ENCODE measurements at regions not wholly inside any gene's neighbourhood (a gene's known extent, or its start where the extent isn't known, plus 50 kb on each side); places are given as distances from the start of the nearest gene placed in this dataset.

GRCh38 chr13:111398715-111399299, 78.4 kb downstream of the TEX29 start:
- no peak overlapping the region for H3K4me3 ChIP-seq
- no peaks in the 10 kb centered on the region for H3K27me3 ChIP-seq
- DNase-seq (ENCODE audit: low spot score) = no peak
- H3K27ac ChIP-seq = no peak overlapping the region
- no peaks in the 10 kb centered on the region for H3K36me3 ChIP-seq
- no peaks in the 10 kb centered on the region for H3K4me1 ChIP-seq
- no peaks in the 10 kb centered on the region for H3K9me3 ChIP-seq
- no peak for TF ChIP-seq CTCF (IDR thresholded peaks at IDR 0.05)

GRCh38 chr13:111399334-111399733, 78.9 kb downstream of the TEX29 start:
- no peaks in the 10 kb centered on the region for H3K27me3 ChIP-seq
- H3K36me3 ChIP-seq = no peaks in the 10 kb centered on the region
- H3K9me3 ChIP-seq = no peaks in the 10 kb centered on the region
- H3K27ac ChIP-seq = no peak overlapping the region
- DNase-seq (ENCODE audit: low spot score) = no peak
- H3K4me3 ChIP-seq = no peak overlapping the region
- TF ChIP-seq CTCF (IDR thresholded peaks at IDR 0.05) = no peak
- H3K4me1 ChIP-seq = no peaks in the 10 kb centered on the region

GRCh38 chr13:111399776-111400538, 79.5 kb downstream of the TEX29 start:
- no peaks in the 10 kb centered on the region for H3K9me3 ChIP-seq
- TF ChIP-seq CTCF (IDR thresholded peaks at IDR 0.05) = no peak
- no peak overlapping the region for H3K4me3 ChIP-seq
- DNase-seq (ENCODE audit: low spot score) = no peak
- no peaks in the 10 kb centered on the region for H3K36me3 ChIP-seq
- H3K27ac ChIP-seq = no peak overlapping the region
- H3K4me1 ChIP-seq = no peaks in the 10 kb centered on the region
- no peaks in the 10 kb centered on the region for H3K27me3 ChIP-seq

- H3K9me3 ChIP-seq = no peaks in the 10 kb centered on the region
- no peak for DNase-seq (ENCODE audit: low spot score)
- H3K27ac ChIP-seq = no peak overlapping the region
- no peaks in the 10 kb centered on the region for H3K27me3 ChIP-seq
- H3K36me3 ChIP-seq = no peaks in the 10 kb centered on the region
- H3K4me1 ChIP-seq = no peaks in the 10 kb centered on the region
- H3K4me3 ChIP-seq = no peak overlapping the region
- TF ChIP-seq CTCF (IDR thresholded peaks at IDR 0.05) = no peak
Measured at GRCh38 chr13:111401151-111401550, 80.7 kb downstream of the TEX29 start.

- no peak for DNase-seq (ENCODE audit: low spot score)
- Histone ChIP-seq H3K9me3 (no peaks in the 10 kb centered on the region), H3K4me3 (no peak overlapping the region), H3K36me3 (no peaks in the 10 kb centered on the region), H3K4me1 (no peaks in the 10 kb centered on the region), H3K27me3 (no peaks in the 10 kb centered on the region), H3K27ac (no peak overlapping the region)
- no peak for TF ChIP-seq CTCF (IDR thresholded peaks at IDR 0.05)
Measured at GRCh38 chr13:111401755-111402154, 81.3 kb downstream of the TEX29 start.
